ENCODE measurements at regions not wholly inside any gene's neighbourhood (a gene's known extent, or its start where the extent isn't known, plus 50 kb on each side); places are given as distances from the start of the nearest gene placed in this dataset.
"Not testable (repeated sequence)": the region's sequence is repeated elsewhere in the genome, so short reads cannot be mapped to it uniquely, and the experiment has no call there.

DNA sequence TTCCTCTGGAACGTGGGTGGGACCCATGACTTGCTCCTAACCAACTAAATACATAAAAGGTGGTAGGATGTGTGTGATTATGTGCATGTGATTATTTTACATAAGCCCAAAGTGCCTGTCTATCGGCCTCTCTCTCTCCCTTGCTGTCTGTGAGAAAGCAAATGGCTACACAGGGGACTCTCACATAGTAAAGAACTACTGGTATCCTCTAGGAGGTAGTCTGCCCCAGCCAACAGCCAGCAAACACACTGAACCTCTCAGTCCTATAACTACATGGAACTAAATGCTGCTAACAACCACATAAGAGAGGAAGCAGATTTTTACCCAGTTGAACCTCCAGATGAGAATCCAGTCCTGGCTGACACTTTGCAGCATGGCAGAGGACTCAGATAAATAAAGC, 1249.4 kb downstream of the ADGRL3 start:
- H3K4me3 ChIP-seq (ENCODE audit: low read depth, low read length), result no peak overlapping the region
- DNase-seq (ENCODE audit: low read depth), result no peak
- TF ChIP-seq CTCF (conservative IDR thresholded peaks at IDR 0.05; ENCODE audit: low read depth, low read length), result no peak

GRCh38 chr4:62448911-62449310, 1248.8 kb downstream of the ADGRL3 start:
- no peak overlapping the region for H3K4me3 ChIP-seq (ENCODE audit: low read depth, low read length)
- DNase-seq (ENCODE audit: low read depth), result no peak
- no peak for TF ChIP-seq CTCF (conservative IDR thresholded peaks at IDR 0.05; ENCODE audit: low read depth, low read length)

DNA sequence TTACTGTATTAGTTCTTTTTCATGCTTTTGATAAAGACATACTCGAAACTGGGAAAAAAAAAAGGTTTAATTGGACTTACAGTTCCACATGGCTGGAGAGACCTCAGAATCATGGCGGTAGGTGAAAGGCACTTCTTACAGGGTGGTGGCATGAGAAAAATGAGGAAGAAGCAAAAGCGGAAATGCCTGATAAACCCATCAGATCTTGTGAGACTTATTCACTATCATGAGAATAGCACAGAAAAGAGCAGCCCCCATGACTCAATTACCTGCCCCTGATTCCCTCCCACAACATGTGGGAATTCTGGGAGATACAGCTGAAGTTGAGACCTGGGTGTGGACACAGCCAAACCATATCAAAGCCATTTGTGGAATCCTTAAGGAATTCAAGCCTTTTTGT, 1238.9 kb downstream of the ADGRL3 start:
- no peak overlapping the region for H3K4me3 ChIP-seq (ENCODE audit: low read depth, low read length)
- no peak for TF ChIP-seq CTCF (conservative IDR thresholded peaks at IDR 0.05; ENCODE audit: low read depth, low read length)
- DNase-seq (ENCODE audit: low read depth), result no peak

DNA sequence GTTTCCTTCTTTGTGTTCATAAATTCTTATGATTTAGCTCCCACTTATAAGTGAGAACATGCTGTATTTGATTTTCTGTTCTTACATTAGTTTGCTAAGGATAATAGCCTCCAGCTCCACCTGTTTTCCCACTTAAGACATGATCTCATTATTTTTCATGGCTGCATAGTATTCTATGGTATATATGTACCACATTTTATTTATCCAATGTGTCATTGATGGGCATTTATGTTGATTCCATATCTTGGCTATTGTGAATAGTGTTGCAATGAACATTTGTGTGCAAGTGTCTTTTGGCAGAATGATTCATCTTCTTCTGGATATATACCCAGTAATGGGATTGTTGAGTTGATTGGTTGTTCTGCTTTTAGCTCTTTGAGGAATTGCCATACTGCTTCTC, 1234.8 kb downstream of the ADGRL3 start:
- no peak for TF ChIP-seq CTCF (conservative IDR thresholded peaks at IDR 0.05; ENCODE audit: low read depth, low read length)
- H3K4me3 ChIP-seq (ENCODE audit: low read depth, low read length), result no peak overlapping the region
- DNase-seq (ENCODE audit: low read depth), result no peak

DNA sequence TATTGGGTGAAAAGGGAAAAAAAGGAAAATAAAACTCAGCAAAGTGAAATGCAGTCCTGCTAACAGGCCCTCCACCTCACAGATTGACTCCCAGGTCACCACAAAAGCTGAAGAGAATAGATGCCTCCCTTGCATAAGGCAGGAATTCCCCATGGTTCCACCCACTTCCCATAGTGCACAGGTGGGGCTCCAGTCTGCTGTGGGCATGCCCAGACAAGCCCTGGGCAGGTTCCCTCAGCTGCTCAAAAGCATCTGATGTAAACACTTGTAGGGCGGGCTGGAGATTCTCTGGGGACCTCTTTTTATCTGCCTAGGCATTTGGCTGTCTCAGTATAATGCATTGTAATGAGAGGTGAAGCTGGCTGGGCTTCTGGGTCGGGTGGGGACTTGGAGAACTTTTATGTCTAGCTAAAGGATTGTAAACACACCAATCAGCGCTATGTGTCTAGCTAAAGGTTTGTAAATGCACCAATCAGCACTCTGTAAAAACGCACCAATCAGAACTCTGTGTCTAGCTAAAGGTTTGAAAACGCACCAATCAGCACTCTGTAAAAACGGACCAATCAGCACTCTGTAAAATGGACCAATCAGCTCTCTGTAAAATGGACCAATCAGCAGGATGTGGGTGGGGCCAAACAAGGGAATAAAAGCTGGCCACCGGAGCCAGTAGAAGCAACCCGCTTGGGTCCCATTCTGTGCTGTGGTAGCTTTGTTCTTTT, 1231.5 kb downstream of the ADGRL3 start:
- DNase-seq (ENCODE audit: low read depth); H3K4me3 ChIP-seq (ENCODE audit: low read depth, low read length): not testable (repeated sequence)

GRCh38 chr4:62429297-62429696, 1229.2 kb downstream of the ADGRL3 start:
- TF ChIP-seq CTCF (conservative IDR thresholded peaks at IDR 0.05; ENCODE audit: low read depth, low read length), result no peak
- no peak for DNase-seq (ENCODE audit: low read depth)
- H3K4me3 ChIP-seq (ENCODE audit: low read depth, low read length), result no peak overlapping the region

DNA sequence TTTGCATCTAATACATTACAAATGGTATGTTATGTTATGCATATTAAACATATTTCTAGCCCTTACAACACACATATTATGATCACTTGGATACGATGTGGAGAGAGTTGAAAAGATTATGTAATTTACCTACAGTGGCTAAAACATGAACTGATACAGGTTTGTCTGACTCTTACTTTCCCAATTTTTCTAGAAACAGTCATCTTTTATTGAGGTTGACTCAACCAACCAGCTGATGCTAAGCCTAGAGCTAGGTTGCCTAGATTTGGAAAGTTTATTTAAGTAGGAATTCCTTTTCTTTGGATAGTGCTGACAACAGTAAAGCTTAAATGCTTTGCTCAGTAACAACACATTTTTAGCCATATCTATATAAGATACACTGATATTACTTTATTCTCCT, 1215.1 kb downstream of the ADGRL3 start:
- H3K4me3 ChIP-seq (ENCODE audit: low read depth, low read length), result no peak overlapping the region
- TF ChIP-seq CTCF (conservative IDR thresholded peaks at IDR 0.05; ENCODE audit: low read depth, low read length), result no peak
- DNase-seq (ENCODE audit: low read depth), result no peak

All from choroid plexus epithelial cell (primary cell).